ENCODE measurements at regions not wholly inside any gene's neighbourhood (a gene's known extent, or its start where the extent isn't known, plus 50 kb on each side); places are given as distances from the start of the nearest gene placed in this dataset.

DNA sequence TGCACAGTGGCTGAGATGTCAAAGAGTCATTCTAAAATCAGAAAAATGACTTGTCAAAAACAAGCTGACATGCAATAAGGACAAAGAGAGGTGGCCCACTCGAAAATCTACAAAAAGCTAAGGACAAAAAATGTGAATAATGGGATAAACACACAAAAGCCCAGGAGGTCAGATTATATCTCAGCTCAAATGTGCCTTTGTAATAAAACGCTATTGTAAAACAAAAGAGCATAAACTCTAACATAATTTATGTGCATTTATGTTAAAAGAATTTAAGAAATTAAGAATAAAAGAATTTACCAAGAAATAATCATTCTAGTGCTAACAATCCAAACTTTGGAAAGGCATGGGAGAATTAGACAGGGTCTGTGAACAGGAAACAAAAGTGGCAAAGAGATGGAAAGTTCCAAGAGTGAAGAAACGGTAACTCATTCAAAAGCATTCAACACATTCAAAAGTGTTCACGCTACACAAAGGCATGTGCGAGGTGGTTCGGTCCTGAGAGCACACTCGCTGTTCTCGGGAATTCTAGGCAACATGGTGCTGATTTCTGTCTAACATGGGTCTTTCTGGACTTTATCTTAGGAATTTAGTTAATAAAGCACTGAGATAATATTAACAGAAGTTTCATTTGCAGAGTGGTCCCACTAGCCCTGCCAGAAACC lies 197.7 kb downstream of the KATNAL1 start:
- Histone ChIP-seq H3K4me3 (ENCODE audit: low read depth in 2 of 2, low read length in 2 of 2) (no peak overlapping the region), H3K27me3 (ENCODE audit: control insufficient read depth, insufficient read depth, low read length) (no peaks in the 10 kb centered on the region), H3K36me3 (ENCODE audit: control insufficient read depth, insufficient read depth, low read length) (no peaks in the 10 kb centered on the region), H3K4me1 (ENCODE audit: control insufficient read depth, insufficient read depth, low read length) (peaks cover 3% of the 10 kb centered on the region), H3K27ac (ENCODE audit: low read length) (no peak overlapping the region), H3K9me3 (ENCODE audit: control insufficient read depth, insufficient read depth, low read depth, low read length) (no peaks in the 10 kb centered on the region)
- ChIA-PET CTCF (no interaction called here), POLR2A (no interaction called here)
- no peak for ATAC-seq
- intact Hi-C loops (cut with micrococcal nuclease; ENCODE audit: unreplicated experiment) (no loop called here), in situ Hi-C loops (cut with HindIII; ENCODE audit: low pct_unique_long_range_greater_than_20kb, low sequenced_read_pairs) (no loop called here)
- no TSS peak for BruUV-seq (replicated peaks)
- DNase-seq (ENCODE audit: low read depth, low spot score) = no peak
- TF ChIP-seq, protein P1, sequence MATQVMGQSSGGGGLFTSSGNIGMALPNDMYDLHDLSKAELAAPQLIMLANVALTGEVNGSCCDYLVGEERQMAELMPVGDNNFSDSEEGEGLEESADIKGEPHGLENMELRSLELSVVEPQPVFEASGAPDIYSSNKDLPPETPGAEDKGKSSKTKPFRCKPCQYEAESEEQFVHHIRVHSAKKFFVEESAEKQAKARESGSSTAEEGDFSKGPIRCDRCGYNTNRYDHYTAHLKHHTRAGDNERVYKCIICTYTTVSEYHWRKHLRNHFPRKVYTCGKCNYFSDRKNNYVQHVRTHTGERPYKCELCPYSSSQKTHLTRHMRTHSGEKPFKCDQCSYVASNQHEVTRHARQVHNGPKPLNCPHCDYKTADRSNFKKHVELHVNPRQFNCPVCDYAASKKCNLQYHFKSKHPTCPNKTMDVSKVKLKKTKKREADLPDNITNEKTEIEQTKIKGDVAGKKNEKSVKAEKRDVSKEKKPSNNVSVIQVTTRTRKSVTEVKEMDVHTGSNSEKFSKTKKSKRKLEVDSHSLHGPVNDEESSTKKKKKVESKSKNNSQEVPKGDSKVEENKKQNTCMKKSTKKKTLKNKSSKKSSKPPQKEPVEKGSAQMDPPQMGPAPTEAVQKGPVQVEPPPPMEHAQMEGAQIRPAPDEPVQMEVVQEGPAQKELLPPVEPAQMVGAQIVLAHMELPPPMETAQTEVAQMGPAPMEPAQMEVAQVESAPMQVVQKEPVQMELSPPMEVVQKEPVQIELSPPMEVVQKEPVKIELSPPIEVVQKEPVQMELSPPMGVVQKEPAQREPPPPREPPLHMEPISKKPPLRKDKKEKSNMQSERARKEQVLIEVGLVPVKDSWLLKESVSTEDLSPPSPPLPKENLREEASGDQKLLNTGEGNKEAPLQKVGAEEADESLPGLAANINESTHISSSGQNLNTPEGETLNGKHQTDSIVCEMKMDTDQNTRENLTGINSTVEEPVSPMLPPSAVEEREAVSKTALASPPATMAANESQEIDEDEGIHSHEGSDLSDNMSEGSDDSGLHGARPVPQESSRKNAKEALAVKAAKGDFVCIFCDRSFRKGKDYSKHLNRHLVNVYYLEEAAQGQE (IDR thresholded peaks at IDR 0.05; ENCODE audit: insufficient read depth in 1 of 2, low read depth in 2 of 2, low read length in 1 of 2) = no peak
- TF ChIP-seq SIN3A (IDR thresholded peaks at IDR 0.05; ENCODE audit: borderline replicate concordance, insufficient read depth, low read depth, low read length) (no peak), TCF7L2 (IDR thresholded peaks at IDR 0.05; ENCODE audit: low read depth, low read length) (no peak), POLR2AphosphoS5 (IDR thresholded peaks at IDR 0.05; ENCODE audit: low read depth, low read length) (no peak)
- TF ChIP-seq, protein P2, sequence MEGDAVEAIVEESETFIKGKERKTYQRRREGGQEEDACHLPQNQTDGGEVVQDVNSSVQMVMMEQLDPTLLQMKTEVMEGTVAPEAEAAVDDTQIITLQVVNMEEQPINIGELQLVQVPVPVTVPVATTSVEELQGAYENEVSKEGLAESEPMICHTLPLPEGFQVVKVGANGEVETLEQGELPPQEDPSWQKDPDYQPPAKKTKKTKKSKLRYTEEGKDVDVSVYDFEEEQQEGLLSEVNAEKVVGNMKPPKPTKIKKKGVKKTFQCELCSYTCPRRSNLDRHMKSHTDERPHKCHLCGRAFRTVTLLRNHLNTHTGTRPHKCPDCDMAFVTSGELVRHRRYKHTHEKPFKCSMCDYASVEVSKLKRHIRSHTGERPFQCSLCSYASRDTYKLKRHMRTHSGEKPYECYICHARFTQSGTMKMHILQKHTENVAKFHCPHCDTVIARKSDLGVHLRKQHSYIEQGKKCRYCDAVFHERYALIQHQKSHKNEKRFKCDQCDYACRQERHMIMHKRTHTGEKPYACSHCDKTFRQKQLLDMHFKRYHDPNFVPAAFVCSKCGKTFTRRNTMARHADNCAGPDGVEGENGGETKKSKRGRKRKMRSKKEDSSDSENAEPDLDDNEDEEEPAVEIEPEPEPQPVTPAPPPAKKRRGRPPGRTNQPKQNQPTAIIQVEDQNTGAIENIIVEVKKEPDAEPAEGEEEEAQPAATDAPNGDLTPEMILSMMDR (IDR thresholded peaks at IDR 0.05) = no peak

DNA sequence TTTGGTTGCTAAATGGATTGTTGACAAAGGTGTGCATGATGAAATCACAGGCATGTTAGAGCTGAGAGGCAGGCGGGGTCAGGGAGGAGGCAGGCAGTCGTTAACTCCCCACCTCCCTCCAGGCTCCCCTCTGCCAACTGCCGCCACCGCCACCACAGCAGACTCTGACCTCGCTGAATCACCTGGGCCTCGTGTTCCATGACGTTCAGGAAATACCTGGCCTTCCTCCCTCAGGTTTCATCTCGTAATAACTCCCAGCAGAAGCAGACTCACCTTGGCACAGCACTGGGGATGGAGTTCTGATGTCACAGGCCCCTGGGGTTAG lies 198.5 kb downstream of the KATNAL1 start:
- no peak for ATAC-seq
- no peak overlapping the region for H3K27ac ChIP-seq (ENCODE audit: low read length)
- no peaks in the 10 kb centered on the region for H3K27me3 ChIP-seq (ENCODE audit: control insufficient read depth, insufficient read depth, low read length)
- H3K4me1 ChIP-seq (ENCODE audit: control insufficient read depth, insufficient read depth, low read length) = peaks cover 1% of the 10 kb centered on the region
- in situ Hi-C loops (cut with HindIII; ENCODE audit: low pct_unique_long_range_greater_than_20kb, low sequenced_read_pairs) (no loop called here), intact Hi-C loops (cut with micrococcal nuclease; ENCODE audit: unreplicated experiment) (no loop called here)
- DNase-seq (ENCODE audit: low read depth, low spot score) = no peak
- POLR2A ChIA-PET = no interaction called here
- no peaks in the 10 kb centered on the region for H3K36me3 ChIP-seq (ENCODE audit: control insufficient read depth, insufficient read depth, low read length)
- no TSS peak for BruUV-seq (replicated peaks)
- CTCF ChIA-PET = no interaction called here
- H3K4me3 ChIP-seq (ENCODE audit: low read depth in 2 of 2, low read length in 2 of 2) = no peak overlapping the region
- no peaks in the 10 kb centered on the region for H3K9me3 ChIP-seq (ENCODE audit: control insufficient read depth, insufficient read depth, low read depth, low read length)
- no peak for TF ChIP-seq TCF7L2 (IDR thresholded peaks at IDR 0.05; ENCODE audit: low read depth, low read length)
- TF ChIP-seq, protein P1 (IDR thresholded peaks at IDR 0.05; ENCODE audit: insufficient read depth in 1 of 2, low read depth in 2 of 2, low read length in 1 of 2) = no peak
- TF ChIP-seq SIN3A (IDR thresholded peaks at IDR 0.05; ENCODE audit: borderline replicate concordance, insufficient read depth, low read depth, low read length) = no peak
- TF ChIP-seq POLR2AphosphoS5 (IDR thresholded peaks at IDR 0.05; ENCODE audit: low read depth, low read length) = no peak
- TF ChIP-seq, protein P2 (IDR thresholded peaks at IDR 0.05) = no peak
